ENCODE measurements at regions not wholly inside any gene's neighbourhood (a gene's known extent, or its start where the extent isn't known, plus 50 kb on each side); places are given as distances from the start of the nearest gene placed in this dataset.

GRCh38 chr17:6325741-6326140, 109.2 kb downstream of the AIPL1 start:
- TF ChIP-seq CTCF (conservative IDR thresholded peaks at IDR 0.05) (no peak), ZFX (IDR thresholded peaks at IDR 0.05) (no peak)

All from C4-2B (cell line).